OCI-M2 (cell line): ENCODE measurements at regions not wholly inside any gene's neighbourhood (a gene's known extent, or its start where the extent isn't known, plus 50 kb on each side); places are given as distances from the start of the nearest gene placed in this dataset.
"Not testable (repeated sequence)": the region's sequence is repeated elsewhere in the genome, so short reads cannot be mapped to it uniquely, and the experiment has no call there.

Experiments
- DNase-seq: peaks from one replicate; lab custom pipeline; 2025; ENCODE audit not compliant: unreplicated experiment; lab: John Stamatoyannopoulos, UW

GRCh38 chr17:13659051-13659450 lies 57.3 kb upstream of the HS3ST3A1 start:
- DNase-seq = not testable (repeated sequence)

GRCh38 chr17:13665872-13666635 lies 64.3 kb upstream of the HS3ST3A1 start:
- no peak for DNase-seq

- no peak for DNase-seq
Measured at GRCh38 chr17:13671341-13671740, 69.6 kb upstream of the HS3ST3A1 start.

GRCh38 chr17:13671771-13672170 lies 70.0 kb upstream of the HS3ST3A1 start:
- no peak for DNase-seq

GRCh38 chr17:13678361-13678760 lies 76.6 kb upstream of the HS3ST3A1 start:
- no peak for DNase-seq

- no peak for DNase-seq
Measured at GRCh38 chr17:13678841-13679240, 77.1 kb upstream of the HS3ST3A1 start.

- DNase-seq = no peak
Measured at GRCh38 chr17:13688716-13689115, 87.0 kb upstream of the HS3ST3A1 start.

GRCh38 chr17:13690806-13691205 lies 89.1 kb upstream of the HS3ST3A1 start:
- DNase-seq = no peak

- no peak for DNase-seq
Measured at GRCh38 chr17:13694934-13695333, 93.2 kb upstream of the HS3ST3A1 start.

GRCh38 chr17:13698832-13699231 lies 97.1 kb upstream of the HS3ST3A1 start:
- no peak for DNase-seq

GRCh38 chr17:13699261-13699660 lies 97.5 kb upstream of the HS3ST3A1 start:
- no peak for DNase-seq

GRCh38 chr17:13702266-13702665 lies 100.5 kb upstream of the HS3ST3A1 start:
- no peak for DNase-seq

- DNase-seq = no peak
Measured at GRCh38 chr17:13704333-13704732, 102.6 kb upstream of the HS3ST3A1 start.

GRCh38 chr17:13705221-13705620 lies 103.5 kb upstream of the HS3ST3A1 start:
- no peak for DNase-seq

GRCh38 chr17:13721705-13722104 lies 120.0 kb upstream of the HS3ST3A1 start:
- DNase-seq = no peak

- DNase-seq = no peak
Measured at GRCh38 chr17:13725288-13725990, 123.7 kb upstream of the HS3ST3A1 start.

GRCh38 chr17:13727441-13728171 lies 125.9 kb upstream of the HS3ST3A1 start:
- no peak for DNase-seq

GRCh38 chr17:13728781-13729180 lies 127.1 kb upstream of the HS3ST3A1 start:
- DNase-seq = no peak

GRCh38 chr17:13729466-13730134 lies 127.9 kb upstream of the HS3ST3A1 start:
- DNase-seq = no peak

GRCh38 chr17:13734880-13735279 lies 133.2 kb upstream of the HS3ST3A1 start:
- DNase-seq = no peak

GRCh38 chr17:13735444-13735843 lies 133.7 kb upstream of the HS3ST3A1 start:
- DNase-seq = no peak
